Endothelial cell (in vitro differentiated cells): ENCODE measurements at regions not wholly inside any gene's neighbourhood (a gene's known extent, or its start where the extent isn't known, plus 50 kb on each side); places are given as distances from the start of the nearest gene placed in this dataset.
"Not testable (repeated sequence)": the region's sequence is repeated elsewhere in the genome, so short reads cannot be mapped to it uniquely, and the experiment has no call there.

Source experiments
- DNase-seq: peaks from one replicate; pipeline ENCODE4 v3.0.0; 2021; ENCODE audit warnings: low spot score
- H3K27ac Mint-ChIP-seq: one replicate; pipeline ENCODE4 v1.8.0; 2021; ENCODE audit warnings: mixed read lengths, inconsistent platforms; ENCODE audit not compliant: unreplicated experiment
- H3K27me3 Mint-ChIP-seq: one replicate; pipeline ENCODE4 v1.8.0; 2021; ENCODE audit warnings: mild to moderate bottlenecking, moderate library complexity, mixed read lengths, inconsistent platforms; ENCODE audit not compliant: unreplicated experiment
- H3K36me3 Mint-ChIP-seq: one replicate; pipeline ENCODE4 v1.8.0; 2021; ENCODE audit warnings: mild to moderate bottlenecking, low read depth, mixed read lengths, inconsistent platforms; ENCODE audit not compliant: unreplicated experiment
- H3K4me1 Mint-ChIP-seq: one replicate; pipeline ENCODE4 v1.8.0; 2021; ENCODE audit warnings: mild to moderate bottlenecking, mixed read lengths, inconsistent platforms; ENCODE audit not compliant: unreplicated experiment
- H3K4me3 Mint-ChIP-seq: one replicate; pipeline ENCODE4 v1.8.0; 2021; ENCODE audit warnings: mild to moderate bottlenecking, mixed read lengths, inconsistent platforms; ENCODE audit not compliant: unreplicated experiment
- H3K9me3 Mint-ChIP-seq: one replicate; pipeline ENCODE4 v1.8.0; 2021; ENCODE audit warnings: mixed read lengths, inconsistent platforms; ENCODE audit not compliant: unreplicated experiment
- CTCF ChIP-seq: fragments of 200-600 bp; sonication (generic); IDR thresholded peaks from one replicate; pipeline ENCODE4 v1.5.0; 2021; ENCODE audit warnings: antibody characterized with exemption; ENCODE audit not compliant: unreplicated experiment

GRCh38 chr3:78337801-78338211 is 1297.9 kb downstream of the ROBO2 start:
- no peaks in the 10 kb centered on the region for H3K36me3 Mint-ChIP-seq
- no peak for TF ChIP-seq CTCF
- H3K4me1 Mint-ChIP-seq: no peaks in the 10 kb centered on the region
- H3K4me3 Mint-ChIP-seq: no peak overlapping the region
- DNase-seq: no peak
- H3K27me3 Mint-ChIP-seq: no peaks in the 10 kb centered on the region
- H3K9me3 Mint-ChIP-seq: no peaks in the 10 kb centered on the region
- no peak overlapping the region for H3K27ac Mint-ChIP-seq

GRCh38 chr3:78338405-78338804 is 1298.5 kb downstream of the ROBO2 start:
- no peak overlapping the region for H3K27ac Mint-ChIP-seq
- no peak for TF ChIP-seq CTCF
- DNase-seq: no peak
- H3K4me3 Mint-ChIP-seq: no peak overlapping the region
- no peaks in the 10 kb centered on the region for H3K4me1 Mint-ChIP-seq
- no peaks in the 10 kb centered on the region for H3K36me3 Mint-ChIP-seq
- H3K27me3 Mint-ChIP-seq: no peaks in the 10 kb centered on the region
- no peaks in the 10 kb centered on the region for H3K9me3 Mint-ChIP-seq

- Mint-ChIP-seq H3K4me3 (no peak overlapping the region), H3K27me3 (no peaks in the 10 kb centered on the region), H3K4me1 (peaks cover 12% of the 10 kb centered on the region), H3K9me3 (no peaks in the 10 kb centered on the region), H3K36me3 (no peaks in the 10 kb centered on the region), H3K27ac (no peak overlapping the region)
- no peak for DNase-seq
- TF ChIP-seq CTCF: no peak
These were observed 1303.3 kb downstream of the ROBO2 start for GRCh38 chr3:78343221-78343620.

- not testable (repeated sequence) for H3K36me3 Mint-ChIP-seq
- H3K4me1 Mint-ChIP-seq: peaks cover 12% of the 10 kb centered on the region
These were observed 1304.4 kb downstream of the ROBO2 start for GRCh38 chr3:78344267-78344666.

GRCh38 chr3:78344918-78345317 is 1305.0 kb downstream of the ROBO2 start:
- Mint-ChIP-seq H3K36me3 (no peaks in the 10 kb centered on the region), H3K4me1 (peaks cover 12% of the 10 kb centered on the region)

More at GRCh38 chr3:78344267-78344666, 1304.4 kb downstream of the ROBO2 start:
- not testable (repeated sequence) for DNase-seq, H3K9me3 Mint-ChIP-seq, H3K27me3 Mint-ChIP-seq, H3K27ac Mint-ChIP-seq, H3K4me3 Mint-ChIP-seq

More at GRCh38 chr3:78344918-78345317, 1305.0 kb downstream of the ROBO2 start:
- no peak for TF ChIP-seq CTCF
- Mint-ChIP-seq H3K9me3 (no peaks in the 10 kb centered on the region), H3K27ac (no peak overlapping the region), H3K4me3 (no peak overlapping the region), H3K27me3 (no peaks in the 10 kb centered on the region)
- no peak for DNase-seq
